HFF-Myc (cell line): ENCODE measurements at regions not wholly inside any gene's neighbourhood (a gene's known extent, or its start where the extent isn't known, plus 50 kb on each side); places are given as distances from the start of the nearest gene placed in this dataset.
A peak's percentile ranks its signal among the peaks of the same experiment; 100 is the strongest.

Experiments used
- DNase-seq: peaks from one replicate; pipeline ENCODE4 v3.0.0-alpha.2; 2011; ENCODE audit warnings: low read depth; ENCODE audit errors: extremely low read depth
- H3K4me3 ChIP-seq: replicated peaks from 2 replicates; pipeline ENCODE4 v1.5.1; 2011; ENCODE audit warnings: low read depth, mild to moderate bottlenecking, control low read depth, low read length
- CTCF ChIP-seq: IDR thresholded peaks from 2 replicates; pipeline ENCODE4 v1.5.1; 2012; ENCODE audit warnings: mild to moderate bottlenecking, low read depth, low read length, control low read depth; ENCODE audit errors: missing control alignments

DNA sequence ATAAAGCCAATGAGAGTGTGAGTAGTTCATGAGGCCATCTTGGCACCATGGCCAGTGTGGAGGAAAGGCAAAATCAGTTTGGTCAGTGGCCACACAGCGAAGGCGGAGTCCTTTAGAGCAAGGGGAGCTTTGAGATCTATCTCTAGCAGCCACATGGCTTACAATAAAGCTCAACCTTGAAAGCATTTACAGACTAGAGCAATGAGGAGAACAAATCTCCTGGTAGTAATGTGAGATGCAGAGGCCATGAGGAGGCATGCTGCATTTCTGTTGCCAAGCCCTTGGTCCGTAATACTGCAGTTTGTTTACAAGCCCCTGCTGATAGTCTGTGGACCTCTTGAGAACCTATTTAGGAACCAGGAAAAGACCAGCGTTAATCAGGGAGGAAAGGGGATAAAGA is 381.5 kb upstream of the C2CD4B start:
- DNase-seq = no peak
- TF ChIP-seq CTCF = no peak
- no peak overlapping the region for H3K4me3 ChIP-seq

GRCh38 chr15:62547584-62547983 is 382.5 kb upstream of the C2CD4B start:
- TF ChIP-seq CTCF = no peak

GRCh38 chr15:62549345-62549970 is 384.4 kb upstream of the C2CD4B start:
- H3K4me3 ChIP-seq = no peak overlapping the region
- TF ChIP-seq CTCF = peak; percentile 72
- DNase-seq = no peak

More at GRCh38 chr15:62547584-62547983, 382.5 kb upstream of the C2CD4B start:
- H3K4me3 ChIP-seq = no peak overlapping the region
- no peak for DNase-seq

GRCh38 chr15:62550106-62550505 is 385.0 kb upstream of the C2CD4B start:
- TF ChIP-seq CTCF = no peak
- no peak for DNase-seq
- H3K4me3 ChIP-seq = no peak overlapping the region

DNA sequence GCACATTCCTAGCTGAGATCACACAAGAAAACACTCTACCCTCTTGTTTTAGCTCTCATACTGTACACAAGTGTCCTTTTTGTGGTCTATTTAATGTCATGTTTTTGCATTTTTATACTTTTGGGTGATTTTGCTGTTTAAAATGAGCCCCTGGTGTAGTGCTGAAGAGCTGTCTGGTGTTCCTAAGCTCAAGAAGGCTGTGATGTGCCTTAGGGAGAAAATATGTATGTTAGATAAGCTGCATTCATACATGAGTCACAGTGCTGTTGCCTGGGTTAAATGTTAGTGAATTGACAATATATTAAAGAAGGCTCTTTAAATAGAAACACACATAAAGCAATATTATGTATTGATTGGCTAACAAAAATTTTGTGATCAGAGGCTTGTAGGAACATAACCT is 387.4 kb upstream of the C2CD4B start:
- H3K4me3 ChIP-seq = no peak overlapping the region
- no peak for TF ChIP-seq CTCF
- DNase-seq = no peak

- TF ChIP-seq CTCF = no peak
- no peak overlapping the region for H3K4me3 ChIP-seq
- DNase-seq = no peak
Measured at GRCh38 chr15:62553911-62554563, 389.0 kb upstream of the C2CD4B start.
